Hypothalamus (tissue), 51 donors: ENCODE measurements at regions not wholly inside any gene's neighbourhood (a gene's known extent, or its start where the extent isn't known, plus 50 kb on each side); places are given as distances from the start of the nearest gene placed in this dataset.
"Not testable (repeated sequence)": the region's sequence is repeated elsewhere in the genome, so short reads cannot be mapped to it uniquely, and the experiment has no call there.

Experiments
- DNase-seq, 51 donors: peaks; one replicate each; lab custom pipeline; 2025; lab: John Stamatoyannopoulos, UW

- DNase-seq: no peak
Observed at GRCh38 chr15:77844798-77845446, 212.2 kb upstream of the LINGO1 start.

GRCh38 chr15:77843546-77843945 lies 210.8 kb upstream of the LINGO1 start:
- no peak for DNase-seq

- no peak for DNase-seq
Observed at GRCh38 chr15:77840991-77841775, 208.5 kb upstream of the LINGO1 start.

- no peak for DNase-seq
Observed at GRCh38 chr15:77839970-77840905, 207.5 kb upstream of the LINGO1 start.

- DNase-seq: no peak
Observed at GRCh38 chr15:77839456-77839855, 206.7 kb upstream of the LINGO1 start.

- DNase-seq: no peak
Observed at GRCh38 chr15:77838595-77838994, 205.9 kb upstream of the LINGO1 start.

- no peak for DNase-seq
Observed at GRCh38 chr15:77838061-77838460, 205.3 kb upstream of the LINGO1 start.

- DNase-seq: no peak
Observed at GRCh38 chr15:77837649-77838025, 204.9 kb upstream of the LINGO1 start.

GRCh38 chr15:77836906-77837648 lies 204.4 kb upstream of the LINGO1 start:
- no peak for DNase-seq

GRCh38 chr15:77836121-77836692 lies 203.5 kb upstream of the LINGO1 start:
- DNase-seq: no peak

- DNase-seq: no peak
Observed at GRCh38 chr15:77834276-77834990, 201.7 kb upstream of the LINGO1 start.

- DNase-seq: no peak
Observed at GRCh38 chr15:77832874-77833273, 200.2 kb upstream of the LINGO1 start.

- DNase-seq: no peak
Observed at GRCh38 chr15:77831986-77832385, 199.3 kb upstream of the LINGO1 start.

- no peak for DNase-seq
Observed at GRCh38 chr15:77830051-77830468, 197.3 kb upstream of the LINGO1 start.

- DNase-seq: not testable (repeated sequence)
Observed at GRCh38 chr15:77829331-77829730, 196.6 kb upstream of the LINGO1 start.

GRCh38 chr15:77827860-77828259 lies 195.1 kb upstream of the LINGO1 start:
- DNase-seq: no peak

GRCh38 chr15:77826006-77826695 lies 193.4 kb upstream of the LINGO1 start:
- no peak for DNase-seq

GRCh38 chr15:77825546-77825945 lies 192.8 kb upstream of the LINGO1 start:
- no peak for DNase-seq

GRCh38 chr15:77825252-77825542 lies 192.5 kb upstream of the LINGO1 start:
- DNase-seq: no peak
